GM21576 (cell line): ENCODE measurements at regions not wholly inside any gene's neighbourhood (a gene's known extent, or its start where the extent isn't known, plus 50 kb on each side); places are given as distances from the start of the nearest gene placed in this dataset.
A peak's percentile ranks its signal among the peaks of the same experiment; 100 is the strongest.
"Not testable (repeated sequence)": the region's sequence is repeated elsewhere in the genome, so short reads cannot be mapped to it uniquely, and the experiment has no call there.

Experiments used
- ATAC-seq: cut with Tn5 transposase; IDR thresholded peaks from one replicate; pipeline ENCODE4 v1.9.1; 2021; ENCODE audit warnings: mild to moderate bottlenecking, moderate library complexity; ENCODE audit not compliant: unreplicated experiment

- no peak for ATAC-seq
Observed at GRCh38 chr4:155026715-155027114, 181.7 kb upstream of the NPY2R start.

GRCh38 chr4:155032521-155033229 is 175.8 kb upstream of the NPY2R start:
- ATAC-seq, result peak; percentile 62

GRCh38 chr4:155033604-155034003 is 174.8 kb upstream of the NPY2R start:
- no peak for ATAC-seq

- ATAC-seq, result no peak
Observed at GRCh38 chr4:155037031-155037430, 171.4 kb upstream of the NPY2R start.

- no peak for ATAC-seq
Observed at GRCh38 chr4:155038459-155038858, 170.0 kb upstream of the NPY2R start.

GRCh38 chr4:155039162-155039561 is 169.3 kb upstream of the NPY2R start:
- ATAC-seq, result no peak

GRCh38 chr4:155040031-155040430 is 168.4 kb upstream of the NPY2R start:
- no peak for ATAC-seq

- no peak for ATAC-seq
Observed at GRCh38 chr4:155042014-155042413, 166.4 kb upstream of the NPY2R start.

GRCh38 chr4:155044251-155044650 is 164.2 kb upstream of the NPY2R start:
- ATAC-seq, result not testable (repeated sequence)

- no peak for ATAC-seq
Observed at GRCh38 chr4:155047755-155048154, 160.7 kb upstream of the NPY2R start.

- ATAC-seq, result not testable (repeated sequence)
Observed at GRCh38 chr4:155054042-155054441, 154.4 kb upstream of the NPY2R start.

- no peak for ATAC-seq
Observed at GRCh38 chr4:155060419-155060818, 148.0 kb upstream of the NPY2R start.

GRCh38 chr4:155060873-155061272 is 147.6 kb upstream of the NPY2R start:
- no peak for ATAC-seq

- ATAC-seq, result no peak
Observed at GRCh38 chr4:155062948-155063347, 145.5 kb upstream of the NPY2R start.

GRCh38 chr4:155064934-155065333 is 143.5 kb upstream of the NPY2R start:
- ATAC-seq, result not testable (repeated sequence)

- ATAC-seq, result no peak
Observed at GRCh38 chr4:155066871-155067270, 141.6 kb upstream of the NPY2R start.

- no peak for ATAC-seq
Observed at GRCh38 chr4:155071962-155072361, 136.5 kb upstream of the NPY2R start.

GRCh38 chr4:155072417-155072816 is 136.0 kb upstream of the NPY2R start:
- ATAC-seq, result no peak

GRCh38 chr4:155073852-155074251 is 134.6 kb upstream of the NPY2R start:
- no peak for ATAC-seq

- ATAC-seq, result no peak
Observed at GRCh38 chr4:155076256-155076785, 132.1 kb upstream of the NPY2R start.

GRCh38 chr4:155077452-155078229 is 130.8 kb upstream of the NPY2R start:
- no peak for ATAC-seq

GRCh38 chr4:155079871-155080270 is 128.6 kb upstream of the NPY2R start:
- ATAC-seq, result no peak
